ENCODE measurements at regions not wholly inside any gene's neighbourhood (a gene's known extent, or its start where the extent isn't known, plus 50 kb on each side); places are given as distances from the start of the nearest gene placed in this dataset.

DNA sequence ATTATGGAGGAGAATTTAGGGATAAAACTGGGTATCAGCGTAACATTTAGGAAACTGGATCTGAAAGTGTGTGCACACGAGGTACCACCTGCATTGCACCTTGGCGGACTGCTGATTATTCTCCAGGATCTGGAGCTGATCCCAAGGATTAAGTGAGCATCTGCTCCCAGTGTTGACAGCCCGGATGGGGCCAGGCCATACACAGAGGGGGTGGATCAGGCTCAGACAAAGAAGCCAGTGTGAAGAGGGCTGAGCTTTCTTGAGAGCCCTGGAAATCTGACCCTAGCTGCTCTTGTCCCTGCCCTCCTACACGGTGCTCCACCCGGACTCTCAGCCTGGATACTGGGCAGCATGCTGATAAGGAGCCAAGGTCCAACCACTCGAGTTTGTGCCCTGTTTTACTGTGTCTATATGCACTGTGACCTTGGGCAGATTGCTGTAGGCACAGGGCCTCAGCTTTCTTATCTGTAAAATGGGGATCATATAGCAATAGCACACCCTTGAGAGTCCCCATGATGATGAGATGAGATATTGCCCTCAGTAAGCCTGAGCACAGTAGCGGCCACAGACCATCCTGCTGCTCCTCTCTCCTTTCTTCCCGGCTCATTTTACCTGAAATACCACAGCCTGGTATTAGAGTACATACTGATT is 396.8 kb upstream of the CELF4 start:
- Histone ChIP-seq H3K36me3 (ENCODE audit: control insufficient read depth, low read length) (no peaks in the 10 kb centered on the region), H3K9me2 (replicated peaks; ENCODE audit: control insufficient read depth, low read length) (no peaks in the 10 kb centered on the region), H3K4me2 (ENCODE audit: low read length) (no peak overlapping the region), H3K4me3 (ENCODE audit: low read length) (no peak overlapping the region), H3F3A (ENCODE audit: control insufficient read depth, insufficient read depth) (no peaks in the 10 kb centered on the region), H4K20me1 (ENCODE audit: control insufficient read depth, insufficient read depth, low read depth, low read length) (no peaks in the 10 kb centered on the region), H3K27ac (ENCODE audit: low read depth, low read length) (no peak overlapping the region), H3K27me3 (ENCODE audit: control insufficient read depth, low read length) (no peaks in the 10 kb centered on the region), H3K9me3 (ENCODE audit: control insufficient read depth, insufficient read depth, low read length) (no peaks in the 10 kb centered on the region), H3K79me2 (ENCODE audit: control insufficient read depth, low read length) (no peaks in the 10 kb centered on the region), H3K4me1 (ENCODE audit: control insufficient read depth, low read length) (no peaks in the 10 kb centered on the region)
- TF ChIP-seq, protein P1, sequence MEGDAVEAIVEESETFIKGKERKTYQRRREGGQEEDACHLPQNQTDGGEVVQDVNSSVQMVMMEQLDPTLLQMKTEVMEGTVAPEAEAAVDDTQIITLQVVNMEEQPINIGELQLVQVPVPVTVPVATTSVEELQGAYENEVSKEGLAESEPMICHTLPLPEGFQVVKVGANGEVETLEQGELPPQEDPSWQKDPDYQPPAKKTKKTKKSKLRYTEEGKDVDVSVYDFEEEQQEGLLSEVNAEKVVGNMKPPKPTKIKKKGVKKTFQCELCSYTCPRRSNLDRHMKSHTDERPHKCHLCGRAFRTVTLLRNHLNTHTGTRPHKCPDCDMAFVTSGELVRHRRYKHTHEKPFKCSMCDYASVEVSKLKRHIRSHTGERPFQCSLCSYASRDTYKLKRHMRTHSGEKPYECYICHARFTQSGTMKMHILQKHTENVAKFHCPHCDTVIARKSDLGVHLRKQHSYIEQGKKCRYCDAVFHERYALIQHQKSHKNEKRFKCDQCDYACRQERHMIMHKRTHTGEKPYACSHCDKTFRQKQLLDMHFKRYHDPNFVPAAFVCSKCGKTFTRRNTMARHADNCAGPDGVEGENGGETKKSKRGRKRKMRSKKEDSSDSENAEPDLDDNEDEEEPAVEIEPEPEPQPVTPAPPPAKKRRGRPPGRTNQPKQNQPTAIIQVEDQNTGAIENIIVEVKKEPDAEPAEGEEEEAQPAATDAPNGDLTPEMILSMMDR (IDR thresholded peaks at IDR 0.05; ENCODE audit: low read depth, low read length, poor library complexity, severe bottlenecking): no peak
- TF ChIP-seq EZH2phosphoT487 (IDR thresholded peaks at IDR 0.05; ENCODE audit: borderline replicate concordance, low read length): no peak

GRCh38 chr18:37958499-37958898 is 392.9 kb upstream of the CELF4 start:
- no peaks in the 10 kb centered on the region for H3K4me1 ChIP-seq (ENCODE audit: control insufficient read depth, low read length)
- H3K9me3 ChIP-seq (ENCODE audit: control insufficient read depth, insufficient read depth, low read length): no peaks in the 10 kb centered on the region
- H3K4me3 ChIP-seq (ENCODE audit: low read length): no peak overlapping the region
- H3K36me3 ChIP-seq (ENCODE audit: control insufficient read depth, low read length): no peaks in the 10 kb centered on the region
- H3F3A ChIP-seq (ENCODE audit: control insufficient read depth, insufficient read depth): no peaks in the 10 kb centered on the region
- H3K4me2 ChIP-seq (ENCODE audit: low read length): no peak overlapping the region
- H3K27ac ChIP-seq (ENCODE audit: low read depth, low read length): no peak overlapping the region
- no peaks in the 10 kb centered on the region for H3K27me3 ChIP-seq (ENCODE audit: control insufficient read depth, low read length)
- H3K9me2 ChIP-seq (replicated peaks; ENCODE audit: control insufficient read depth, low read length): no peaks in the 10 kb centered on the region
- no peak for TF ChIP-seq EZH2phosphoT487 (IDR thresholded peaks at IDR 0.05; ENCODE audit: borderline replicate concordance, low read length)
- TF ChIP-seq, protein P1 (IDR thresholded peaks at IDR 0.05; ENCODE audit: low read depth, low read length, poor library complexity, severe bottlenecking): no peak
- H4K20me1 ChIP-seq (ENCODE audit: control insufficient read depth, insufficient read depth, low read depth, low read length): no peaks in the 10 kb centered on the region
- no peaks in the 10 kb centered on the region for H3K79me2 ChIP-seq (ENCODE audit: control insufficient read depth, low read length)

GRCh38 chr18:37956902-37957301 is 391.3 kb upstream of the CELF4 start:
- H3K79me2 ChIP-seq (ENCODE audit: control insufficient read depth, low read length): no peaks in the 10 kb centered on the region
- no peaks in the 10 kb centered on the region for H3K9me2 ChIP-seq (replicated peaks; ENCODE audit: control insufficient read depth, low read length)
- H3K27ac ChIP-seq (ENCODE audit: low read depth, low read length): no peak overlapping the region
- H3K36me3 ChIP-seq (ENCODE audit: control insufficient read depth, low read length): no peaks in the 10 kb centered on the region
- H3K27me3 ChIP-seq (ENCODE audit: control insufficient read depth, low read length): no peaks in the 10 kb centered on the region
- TF ChIP-seq EZH2phosphoT487 (IDR thresholded peaks at IDR 0.05; ENCODE audit: borderline replicate concordance, low read length): no peak
- TF ChIP-seq, protein P1 (IDR thresholded peaks at IDR 0.05; ENCODE audit: low read depth, low read length, poor library complexity, severe bottlenecking): no peak
- H3K4me3 ChIP-seq (ENCODE audit: low read length): no peak overlapping the region
- no peaks in the 10 kb centered on the region for H3K9me3 ChIP-seq (ENCODE audit: control insufficient read depth, insufficient read depth, low read length)
- H3K4me2 ChIP-seq (ENCODE audit: low read length): no peak overlapping the region
- no peaks in the 10 kb centered on the region for H3K4me1 ChIP-seq (ENCODE audit: control insufficient read depth, low read length)
- H4K20me1 ChIP-seq (ENCODE audit: control insufficient read depth, insufficient read depth, low read depth, low read length): no peaks in the 10 kb centered on the region
- H3F3A ChIP-seq (ENCODE audit: control insufficient read depth, insufficient read depth): no peaks in the 10 kb centered on the region

Measured in DOHH2 (cell line).